Liver (tissue), 8 donors: ENCODE measurements at regions not wholly inside any gene's neighbourhood (a gene's known extent, or its start where the extent isn't known, plus 50 kb on each side); places are given as distances from the start of the nearest gene placed in this dataset.

ENCODE experiments used
- DNase-seq: peaks from one replicate; pipeline ENCODE4 v3.0.0-alpha.2; 2017; ENCODE audit warnings: low spot score
- H3K27ac ChIP-seq, 2 donors: one replicate each; pipeline ENCODE4 v1.7.0; 2013; ENCODE audit warnings: inconsistent platforms in 2 of 2, low read length in 2 of 2, control low read depth in 1 of 2, low read depth in 1 of 2, mild to moderate bottlenecking in 1 of 2
- H3K27me3 ChIP-seq, 4 donors: one replicate each; pipeline versions ENCODE4 v1.6.1 to v1.7.0; 2013; ENCODE audit warnings: low read length in 3 of 4, inconsistent platforms in 1 of 4, mild to moderate bottlenecking in 1 of 4, moderate library complexity in 1 of 4; ENCODE audit not compliant: control insufficient read depth in 4 of 4, insufficient read depth in 4 of 4
- H3K36me3 ChIP-seq, 4 donors: one replicate each; pipeline versions ENCODE4 v1.6.1 to v1.7.0; 2013; ENCODE audit warnings: low read length in 3 of 4, mild to moderate bottlenecking in 3 of 4, low read depth in 1 of 4, moderate library complexity in 1 of 4; ENCODE audit not compliant: control insufficient read depth in 4 of 4, insufficient read depth in 3 of 4
- H3K4me1 ChIP-seq, 4 donors: one replicate each; pipeline versions ENCODE4 v1.6.1 to v1.7.0; 2013; ENCODE audit warnings: low read length in 3 of 4, mild to moderate bottlenecking in 3 of 4, moderate library complexity in 1 of 4; ENCODE audit not compliant: control insufficient read depth in 4 of 4, insufficient read depth in 4 of 4
- H3K4me3 ChIP-seq, 3 donors: one replicate each; pipeline versions ENCODE4 v1.6.1 to v1.7.0; 2013; ENCODE audit warnings: low read length in 3 of 3, control low read depth in 1 of 3, low read depth in 1 of 3, mild to moderate bottlenecking in 1 of 3
- H3K9ac ChIP-seq, 2 donors: one replicate each; pipeline ENCODE4 v1.7.0; 2013; ENCODE audit warnings: low read length in 2 of 2, mild to moderate bottlenecking in 2 of 2, moderate library complexity in 2 of 2, control low read depth in 1 of 2, low read depth in 1 of 2
- H3K9me3 ChIP-seq, 4 donors: one replicate each; pipeline versions ENCODE4 v1.6.1 to v1.7.0; 2013; ENCODE audit warnings: low read length in 3 of 4; ENCODE audit not compliant: control insufficient read depth in 4 of 4
- ATF3 ChIP-seq: IDR thresholded peaks from 2 replicates; pipeline ENCODE4 v1.6.1; 2016; ENCODE audit warnings: antibody characterized with exemption
- EGR1 ChIP-seq, 2 donors: IDR thresholded peaks; 2 replicates each; pipeline ENCODE4 v1.6.1; 2016 to 2018; ENCODE audit warnings: antibody characterized with exemption in 2 of 2, low read depth in 2 of 2
- FOXA1 ChIP-seq: IDR thresholded peaks from 2 replicates; pipeline ENCODE4 v1.6.1; 2016; ENCODE audit warnings: antibody characterized with exemption
- FOXA2 ChIP-seq: IDR thresholded peaks from 2 replicates; pipeline ENCODE4 v1.6.1; 2016; ENCODE audit warnings: antibody characterized with exemption
- GABPA ChIP-seq, 2 donors: IDR thresholded peaks in 1 of 2; conservative IDR thresholded peaks in 1 of 2; 2 replicates each; pipeline ENCODE4 v1.6.1; 2016; ENCODE audit warnings: antibody characterized with exemption in 2 of 2, mild to moderate bottlenecking in 1 of 2, moderate library complexity in 1 of 2
- HNF4A ChIP-seq, 2 donors: conservative IDR thresholded peaks; 2 replicates each; pipeline ENCODE4 v1.6.1; 2016; ENCODE audit warnings: antibody characterized with exemption in 2 of 2, mild to moderate bottlenecking in 2 of 2
- HNF4G ChIP-seq: IDR thresholded peaks from 2 replicates; pipeline ENCODE4 v1.6.1; 2016; ENCODE audit warnings: antibody characterized with exemption
- JUND ChIP-seq, 2 donors: IDR thresholded peaks; 2 replicates each; pipeline ENCODE4 v1.6.1; 2016; ENCODE audit warnings: antibody characterized with exemption in 2 of 2
- MAX ChIP-seq: IDR thresholded peaks from 2 replicates; pipeline ENCODE4 v1.6.1; 2016; ENCODE audit warnings: antibody characterized with exemption
- NR2F2 ChIP-seq: IDR thresholded peaks from 2 replicates; pipeline ENCODE4 v1.6.1; 2016; ENCODE audit warnings: antibody characterized with exemption
- RAD21 ChIP-seq, 2 donors: IDR thresholded peaks; 2 replicates each; pipeline ENCODE4 v1.6.1; 2016; ENCODE audit warnings: antibody characterized with exemption in 2 of 2, mild to moderate bottlenecking in 2 of 2
- RXRA ChIP-seq, 2 donors: IDR thresholded peaks; 2 replicates each; pipeline ENCODE4 v1.6.1; 2017 to 2018; ENCODE audit warnings: antibody characterized with exemption in 2 of 2, mild to moderate bottlenecking in 1 of 2
- SP1 ChIP-seq: IDR thresholded peaks from 2 replicates; pipeline ENCODE4 v1.6.1; 2018; ENCODE audit warnings: antibody characterized with exemption, mild to moderate bottlenecking
- TAF1 ChIP-seq: conservative IDR thresholded peaks from 2 replicates; pipeline ENCODE4 v1.6.1; 2016; ENCODE audit warnings: antibody characterized with exemption, mild to moderate bottlenecking
- YY1 ChIP-seq: IDR thresholded peaks from 2 replicates; pipeline ENCODE4 v1.6.1; 2016; ENCODE audit warnings: antibody characterized with exemption, mild to moderate bottlenecking
- ZBTB33 ChIP-seq: IDR thresholded peaks from 2 replicates; pipeline ENCODE4 v1.6.1; 2016; ENCODE audit warnings: antibody characterized with exemption
- WGBS: extraction: QIAGEN DNeasy Blood & Tissue Kit; methylation state at CpG from one replicate; pipeline ENCODE4 v1.1.7; 2013; 5-methylcytosine and 5-hydroxymethylcytosine counted together
- TF ChIP-seq, protein P1 (sequence below): fragments of 150-350 bp; IDR thresholded peaks from 2 replicates; pipeline ENCODE4 v1.5.1; 2017; ENCODE audit warnings: improper control_type of control experiment, low read depth, low read length; ENCODE audit not compliant: missing input control
- TF ChIP-seq, protein P2 (sequence below): IDR thresholded peaks from 2 replicates; pipeline ENCODE4 v1.6.1; 2016; ENCODE audit warnings: antibody characterized with exemption, mild to moderate bottlenecking
- donor health status: healthy.
- donor health status: healthy.
- donor health status: healthy.
- donor health status: healthy.
- donor health status: healthy.

- H3K36me3 ChIP-seq, result no peaks in the 10 kb centered on the region
- H3K4me1 ChIP-seq, result peaks cover 0 to 7% (median 1%) of the 10 kb centered on the region in 4 donors
- no peak for DNase-seq
- no peak overlapping the region for H3K4me3 ChIP-seq
- H3K27me3 ChIP-seq, result no peaks in the 10 kb centered on the region
- WGBS, result 97% methylated on average over 2 of the region's 2 CpGs
- H3K9ac ChIP-seq, result no peak overlapping the region
- no peak for TF ChIP-seq FOXA1
- TF ChIP-seq GABPA (IDR thresholded peaks at IDR 0.05 in 1 of 2, conservative IDR thresholded peaks at IDR 0.05 in 1 of 2), result no peak
- no peak for TF ChIP-seq FOXA2
- TF ChIP-seq, protein P1, sequence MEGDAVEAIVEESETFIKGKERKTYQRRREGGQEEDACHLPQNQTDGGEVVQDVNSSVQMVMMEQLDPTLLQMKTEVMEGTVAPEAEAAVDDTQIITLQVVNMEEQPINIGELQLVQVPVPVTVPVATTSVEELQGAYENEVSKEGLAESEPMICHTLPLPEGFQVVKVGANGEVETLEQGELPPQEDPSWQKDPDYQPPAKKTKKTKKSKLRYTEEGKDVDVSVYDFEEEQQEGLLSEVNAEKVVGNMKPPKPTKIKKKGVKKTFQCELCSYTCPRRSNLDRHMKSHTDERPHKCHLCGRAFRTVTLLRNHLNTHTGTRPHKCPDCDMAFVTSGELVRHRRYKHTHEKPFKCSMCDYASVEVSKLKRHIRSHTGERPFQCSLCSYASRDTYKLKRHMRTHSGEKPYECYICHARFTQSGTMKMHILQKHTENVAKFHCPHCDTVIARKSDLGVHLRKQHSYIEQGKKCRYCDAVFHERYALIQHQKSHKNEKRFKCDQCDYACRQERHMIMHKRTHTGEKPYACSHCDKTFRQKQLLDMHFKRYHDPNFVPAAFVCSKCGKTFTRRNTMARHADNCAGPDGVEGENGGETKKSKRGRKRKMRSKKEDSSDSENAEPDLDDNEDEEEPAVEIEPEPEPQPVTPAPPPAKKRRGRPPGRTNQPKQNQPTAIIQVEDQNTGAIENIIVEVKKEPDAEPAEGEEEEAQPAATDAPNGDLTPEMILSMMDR, result no peak
- TF ChIP-seq JUND (IDR thresholded peaks at IDR 0.05), result no peak
- TF ChIP-seq RXRA (IDR thresholded peaks at IDR 0.05), result no peak
- TF ChIP-seq EGR1 (IDR thresholded peaks at IDR 0.05; ENCODE audit: low read depth in 2 of 2), result no peak
- no peak for TF ChIP-seq NR2F2
- no peak for TF ChIP-seq ZBTB33
- TF ChIP-seq TAF1, result no peak
- TF ChIP-seq MAX, result no peak
- TF ChIP-seq SP1, result no peak
- TF ChIP-seq, protein P2, sequence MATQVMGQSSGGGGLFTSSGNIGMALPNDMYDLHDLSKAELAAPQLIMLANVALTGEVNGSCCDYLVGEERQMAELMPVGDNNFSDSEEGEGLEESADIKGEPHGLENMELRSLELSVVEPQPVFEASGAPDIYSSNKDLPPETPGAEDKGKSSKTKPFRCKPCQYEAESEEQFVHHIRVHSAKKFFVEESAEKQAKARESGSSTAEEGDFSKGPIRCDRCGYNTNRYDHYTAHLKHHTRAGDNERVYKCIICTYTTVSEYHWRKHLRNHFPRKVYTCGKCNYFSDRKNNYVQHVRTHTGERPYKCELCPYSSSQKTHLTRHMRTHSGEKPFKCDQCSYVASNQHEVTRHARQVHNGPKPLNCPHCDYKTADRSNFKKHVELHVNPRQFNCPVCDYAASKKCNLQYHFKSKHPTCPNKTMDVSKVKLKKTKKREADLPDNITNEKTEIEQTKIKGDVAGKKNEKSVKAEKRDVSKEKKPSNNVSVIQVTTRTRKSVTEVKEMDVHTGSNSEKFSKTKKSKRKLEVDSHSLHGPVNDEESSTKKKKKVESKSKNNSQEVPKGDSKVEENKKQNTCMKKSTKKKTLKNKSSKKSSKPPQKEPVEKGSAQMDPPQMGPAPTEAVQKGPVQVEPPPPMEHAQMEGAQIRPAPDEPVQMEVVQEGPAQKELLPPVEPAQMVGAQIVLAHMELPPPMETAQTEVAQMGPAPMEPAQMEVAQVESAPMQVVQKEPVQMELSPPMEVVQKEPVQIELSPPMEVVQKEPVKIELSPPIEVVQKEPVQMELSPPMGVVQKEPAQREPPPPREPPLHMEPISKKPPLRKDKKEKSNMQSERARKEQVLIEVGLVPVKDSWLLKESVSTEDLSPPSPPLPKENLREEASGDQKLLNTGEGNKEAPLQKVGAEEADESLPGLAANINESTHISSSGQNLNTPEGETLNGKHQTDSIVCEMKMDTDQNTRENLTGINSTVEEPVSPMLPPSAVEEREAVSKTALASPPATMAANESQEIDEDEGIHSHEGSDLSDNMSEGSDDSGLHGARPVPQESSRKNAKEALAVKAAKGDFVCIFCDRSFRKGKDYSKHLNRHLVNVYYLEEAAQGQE, result no peak
- TF ChIP-seq ATF3, result no peak
- no peak for TF ChIP-seq RAD21 (IDR thresholded peaks at IDR 0.05)
- no peak for TF ChIP-seq HNF4G
- no peaks in the 10 kb centered on the region for H3K9me3 ChIP-seq
- no peak overlapping the region for H3K27ac ChIP-seq
Observed at GRCh38 chr1:168396508-168396907, 115.8 kb downstream of the TBX19 start.

- Histone ChIP-seq H3K4me1 (peaks cover 0 to 9% (median 1%) of the 10 kb centered on the region in 4 donors), H3K4me3 (no peak overlapping the region), H3K9ac (no peak overlapping the region), H3K36me3 (no peaks in the 10 kb centered on the region), H3K9me3 (no peaks in the 10 kb centered on the region), H3K27ac (no peak overlapping the region), H3K27me3 (no peaks in the 10 kb centered on the region)
- DNase-seq, result no peak
- WGBS, result 90% methylated on average over 1 of the region's 1 CpG
- TF ChIP-seq ATF3, result no peak
- no peak for TF ChIP-seq HNF4G
- no peak for TF ChIP-seq YY1
- TF ChIP-seq JUND (IDR thresholded peaks at IDR 0.05), result no peak
- no peak for TF ChIP-seq MAX
- TF ChIP-seq HNF4A (conservative IDR thresholded peaks at IDR 0.05), result no peak
- no peak for TF ChIP-seq GABPA (IDR thresholded peaks at IDR 0.05 in 1 of 2, conservative IDR thresholded peaks at IDR 0.05 in 1 of 2)
- TF ChIP-seq, protein P1, result no peak
- TF ChIP-seq FOXA2, result no peak
- TF ChIP-seq, protein P2, result no peak
Observed at GRCh38 chr1:168394858-168395257, 114.2 kb downstream of the TBX19 start.
